IPS DF 19.7 (cell line): ENCODE measurements at regions not wholly inside any gene's neighbourhood (a gene's known extent, or its start where the extent isn't known, plus 50 kb on each side); places are given as distances from the start of the nearest gene placed in this dataset.

Experiments
- DNase-seq: peaks from one replicate; pipeline ENCODE4 v3.0.0-alpha.2; 2013; ENCODE audit warnings: low read depth, low spot score

GRCh38 chr4:177108708-177109107, 201.0 kb upstream of the NEIL3 start:
- DNase-seq, result no peak

DNA sequence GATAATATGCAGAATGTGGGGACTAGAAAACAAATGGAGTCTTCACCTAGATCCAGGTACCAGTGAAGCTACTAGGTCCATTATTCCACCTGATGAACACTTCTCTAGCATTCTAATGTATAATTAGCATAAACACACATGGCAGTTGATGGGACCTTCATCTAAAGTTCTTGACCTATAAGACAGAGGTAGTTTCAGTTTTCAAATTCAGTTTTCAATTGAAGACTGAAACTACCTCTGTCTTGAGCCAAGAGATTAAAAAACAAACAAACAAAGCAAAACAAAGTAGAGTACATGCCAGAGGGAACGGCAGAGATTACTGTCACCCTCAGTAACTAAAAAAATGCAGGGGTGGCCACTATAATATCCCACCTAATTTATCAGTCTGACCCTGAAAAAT, 199.9 kb upstream of the NEIL3 start:
- no peak for DNase-seq

- no peak for DNase-seq
Measured at GRCh38 chr4:177116161-177116560, 193.5 kb upstream of the NEIL3 start.

DNA sequence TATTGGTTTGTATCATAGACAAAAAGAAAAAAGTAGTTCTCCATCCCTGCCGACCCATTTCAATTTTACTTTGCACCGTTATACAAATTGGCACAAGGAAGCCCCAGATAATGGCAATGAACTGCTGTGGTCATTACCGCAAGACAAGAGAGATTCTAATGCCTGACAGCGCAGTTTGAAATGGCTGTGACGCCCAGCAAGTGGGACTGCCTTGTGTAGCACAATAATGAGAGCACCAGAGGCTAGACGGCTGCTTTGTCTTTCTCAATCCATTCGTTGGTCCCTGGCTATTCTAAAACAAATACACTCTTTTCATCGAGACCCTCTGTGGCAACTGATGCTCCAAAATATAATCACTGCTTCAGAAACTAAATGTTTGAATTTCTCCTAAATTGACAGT, 192.4 kb upstream of the NEIL3 start:
- DNase-seq, result no peak

DNA sequence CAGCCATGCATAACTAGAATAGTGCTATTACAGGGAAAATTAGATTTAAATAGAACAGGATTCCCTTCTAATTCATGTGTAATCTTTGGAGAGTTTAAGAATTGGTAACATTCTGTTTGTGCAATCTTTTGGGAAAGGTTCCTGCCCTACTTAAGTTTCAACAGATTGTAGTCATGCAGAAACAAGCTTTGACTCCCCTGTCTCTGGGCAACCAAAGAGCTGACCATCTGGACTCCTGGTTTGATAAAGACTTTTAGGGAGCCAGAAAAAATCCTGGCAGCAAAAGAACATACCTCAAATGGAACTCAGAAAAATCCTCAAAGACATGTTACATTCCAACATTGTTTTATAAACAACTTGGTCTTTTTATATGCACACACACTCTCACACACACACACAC, 191.1 kb upstream of the NEIL3 start:
- DNase-seq, result no peak

GRCh38 chr4:177119021-177119471, 190.6 kb upstream of the NEIL3 start:
- no peak for DNase-seq

- DNase-seq, result no peak
Measured at GRCh38 chr4:177119691-177120090, 190.0 kb upstream of the NEIL3 start.

- no peak for DNase-seq
Measured at GRCh38 chr4:177123811-177124210, 185.9 kb upstream of the NEIL3 start.

DNA sequence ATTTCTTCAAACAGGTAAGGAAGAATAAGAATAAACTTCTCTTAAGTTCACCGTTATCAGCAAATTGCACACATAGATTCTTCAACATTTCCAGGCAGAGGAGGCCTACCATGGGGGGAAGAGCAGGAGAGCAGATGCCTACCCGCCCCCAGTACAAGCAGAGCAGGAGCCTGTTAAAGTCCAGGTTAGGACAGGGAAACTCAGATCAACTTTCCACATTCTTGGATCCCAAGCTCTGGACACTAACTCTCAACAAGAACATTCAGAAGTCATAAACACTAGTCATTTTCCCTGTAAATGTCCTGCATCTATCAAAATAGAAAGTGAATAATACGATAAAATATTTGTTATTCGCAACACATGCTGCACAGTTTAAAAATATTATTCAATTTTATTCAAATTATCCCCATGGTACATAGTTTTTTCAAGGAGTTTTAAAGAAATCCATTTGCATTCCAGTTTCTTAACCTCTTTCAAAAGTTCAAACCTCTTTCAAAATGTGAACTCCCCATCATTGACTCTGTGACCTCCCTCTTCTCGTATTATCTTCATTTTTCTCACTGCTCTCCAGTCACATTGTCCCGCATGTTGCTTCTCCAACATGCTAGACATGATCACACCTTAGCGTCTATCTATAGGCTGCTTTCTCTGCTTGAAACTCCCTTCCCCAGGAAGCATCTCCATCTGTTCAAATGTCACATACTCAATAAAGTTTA, 185.2 kb upstream of the NEIL3 start:
- DNase-seq, result no peak

- no peak for DNase-seq
Measured at GRCh38 chr4:177125656-177126055, 184.0 kb upstream of the NEIL3 start.

- no peak for DNase-seq
Measured at GRCh38 chr4:177127658-177128057, 182.0 kb upstream of the NEIL3 start.

GRCh38 chr4:177128306-177128705, 181.4 kb upstream of the NEIL3 start:
- DNase-seq, result no peak

DNA sequence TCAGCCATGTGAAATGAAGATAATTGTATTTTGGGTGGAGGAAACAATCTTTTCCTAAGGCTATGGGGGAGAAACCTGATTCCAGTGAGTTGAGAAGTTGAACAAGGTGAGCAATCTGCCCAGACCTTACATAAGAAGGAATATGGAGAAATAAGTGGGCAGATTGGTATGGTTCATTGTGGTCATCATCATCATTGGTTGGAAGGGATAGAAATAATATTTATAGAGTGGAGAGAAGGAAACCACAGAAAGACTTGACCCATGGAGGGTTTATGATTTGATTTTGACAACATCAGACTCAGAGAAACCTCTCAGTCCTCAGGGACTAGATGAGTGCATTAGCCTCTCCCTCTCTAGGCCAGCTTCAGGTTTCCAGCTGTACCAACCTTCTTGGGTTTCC, 177.9 kb upstream of the NEIL3 start:
- no peak for DNase-seq

DNA sequence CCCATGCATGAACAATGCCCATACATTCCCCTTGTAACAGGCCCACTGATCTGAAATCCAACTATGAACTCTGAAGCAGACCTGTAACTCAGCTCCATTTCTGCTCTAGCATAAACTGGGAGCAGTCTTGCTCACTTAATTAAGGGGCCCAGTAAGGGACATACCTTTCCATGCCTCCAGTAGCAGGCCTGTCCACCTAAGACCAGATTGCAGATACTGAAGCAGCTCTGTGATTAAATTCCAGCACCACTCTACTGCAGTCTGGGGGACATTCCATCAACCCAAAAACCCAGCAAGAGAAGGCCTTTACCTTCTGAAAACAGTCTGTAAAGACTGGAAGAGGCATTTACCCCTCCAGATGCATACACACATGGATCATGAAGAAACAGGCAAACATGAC, 162.0 kb upstream of the NEIL3 start:
- no peak for DNase-seq

DNA sequence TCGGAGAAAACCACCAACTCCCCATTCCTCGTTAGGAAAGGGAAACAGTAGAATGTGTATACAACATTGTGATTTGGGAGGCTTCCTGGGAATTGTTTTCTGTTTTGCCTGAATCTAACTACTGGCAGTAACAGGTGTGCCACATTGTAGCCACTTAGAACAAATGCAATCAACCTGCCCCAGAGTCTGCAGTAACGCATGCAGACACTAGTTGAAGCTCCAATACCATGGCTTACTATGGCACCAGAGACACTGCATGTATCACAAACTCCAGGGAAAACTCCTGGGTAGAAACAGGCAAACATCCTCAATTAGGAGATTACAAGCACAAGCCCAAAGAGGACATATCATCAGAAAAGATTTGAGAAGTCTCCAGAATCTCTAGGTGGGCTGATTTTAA, 154.2 kb upstream of the NEIL3 start:
- DNase-seq, result no peak

DNA sequence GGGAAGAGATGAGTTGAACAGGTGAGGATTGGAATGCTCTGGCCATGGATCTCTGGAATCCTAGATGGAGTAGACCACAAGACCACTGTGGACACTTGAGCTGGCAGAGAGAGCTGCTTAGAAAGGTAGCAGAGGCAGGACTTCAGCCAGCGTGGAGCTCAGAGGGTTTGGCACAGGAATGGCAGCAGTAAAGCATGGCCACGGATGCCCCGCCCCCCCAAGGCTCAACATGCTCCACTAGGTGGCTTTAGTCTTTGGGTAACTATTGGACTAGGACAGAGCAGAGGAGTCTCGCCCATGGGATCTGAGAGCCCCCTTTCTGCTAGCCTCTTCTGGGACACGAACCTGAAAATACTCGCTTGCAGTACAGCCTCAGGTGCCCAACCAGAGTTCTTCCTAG, 150.1 kb upstream of the NEIL3 start:
- DNase-seq, result no peak

DNA sequence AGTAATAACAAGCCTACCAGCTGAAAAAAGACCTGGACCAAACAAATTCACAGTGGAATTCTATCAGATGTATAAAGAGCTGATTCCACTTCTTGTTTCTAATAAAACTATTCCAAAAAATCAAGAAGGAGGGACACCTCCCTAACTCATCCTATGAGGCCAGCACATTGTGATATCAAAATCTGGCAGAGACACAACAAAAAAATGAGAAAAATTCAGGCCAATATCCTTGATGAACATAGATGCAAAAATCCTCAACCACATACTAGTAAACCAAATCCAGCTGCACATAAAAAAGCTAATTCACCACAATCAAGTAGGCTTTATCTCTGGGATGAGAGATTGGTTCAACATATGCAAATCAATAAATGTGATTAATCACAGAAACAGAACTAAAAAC, 147.9 kb upstream of the NEIL3 start:
- DNase-seq, result no peak

- DNase-seq, result no peak
Measured at GRCh38 chr4:177163532-177163931, 146.1 kb upstream of the NEIL3 start.

DNA sequence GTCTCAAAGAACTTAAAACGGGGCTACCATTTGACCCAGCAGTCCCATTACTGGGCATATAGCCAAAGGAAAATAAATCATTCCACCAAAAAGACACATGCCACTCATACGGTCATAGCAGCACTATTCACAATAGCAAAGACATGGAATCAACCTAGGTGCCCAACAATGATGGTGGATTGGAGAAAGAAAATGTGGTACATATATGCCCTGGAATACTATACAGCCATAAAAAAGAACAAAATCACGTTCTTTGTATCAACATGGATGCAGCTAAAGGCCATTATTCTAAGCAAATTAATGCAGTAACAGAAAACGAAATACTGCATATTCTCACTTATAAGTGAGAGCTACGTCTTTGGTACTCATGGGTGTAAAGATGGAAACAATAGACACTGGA, 138.1 kb upstream of the NEIL3 start:
- DNase-seq, result no peak

DNA sequence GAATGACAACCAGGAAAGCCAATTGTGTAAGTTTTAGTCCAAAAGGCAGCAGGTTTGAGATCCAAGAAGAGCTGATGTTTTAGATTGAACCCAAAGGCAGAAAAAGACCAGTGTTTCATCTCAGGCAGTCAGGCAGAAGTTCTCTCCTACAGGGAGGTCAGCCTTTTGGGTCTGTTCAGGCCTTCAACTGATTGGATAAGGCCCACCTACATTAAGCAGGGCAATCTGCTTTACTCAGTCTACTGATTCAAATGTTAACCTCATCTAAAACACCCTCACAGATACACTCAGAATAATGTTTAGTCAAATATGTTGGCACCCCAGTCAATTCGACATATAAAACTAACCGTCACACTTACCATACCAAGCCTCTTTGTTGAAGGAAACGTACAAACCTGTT, 134.2 kb upstream of the NEIL3 start:
- DNase-seq, result no peak

DNA sequence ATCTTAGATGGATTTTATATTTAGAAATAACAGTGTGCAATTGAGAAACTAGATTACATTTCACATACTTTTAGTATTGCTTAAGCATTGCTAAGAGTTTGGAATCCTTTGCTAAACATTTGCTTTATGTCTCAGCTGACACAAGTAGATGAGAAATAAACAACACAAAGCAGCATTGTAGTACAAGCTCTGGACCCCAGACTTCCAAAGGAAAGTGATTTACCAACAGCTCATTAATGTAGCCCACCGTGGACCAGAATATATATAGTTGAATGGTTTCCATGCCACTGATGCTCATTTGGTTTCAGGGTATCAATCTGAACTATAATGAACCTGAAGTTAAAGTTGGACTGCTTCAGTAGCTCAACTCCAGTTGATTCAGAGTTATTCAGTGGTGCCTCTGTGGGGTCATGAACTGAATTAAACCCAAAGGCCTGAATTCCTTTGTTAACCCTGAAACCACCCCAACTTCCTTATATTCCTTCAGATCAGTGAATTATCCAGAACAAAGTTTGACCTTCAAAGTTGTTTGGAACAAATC, 132.1 kb upstream of the NEIL3 start:
- DNase-seq, result no peak

DNA sequence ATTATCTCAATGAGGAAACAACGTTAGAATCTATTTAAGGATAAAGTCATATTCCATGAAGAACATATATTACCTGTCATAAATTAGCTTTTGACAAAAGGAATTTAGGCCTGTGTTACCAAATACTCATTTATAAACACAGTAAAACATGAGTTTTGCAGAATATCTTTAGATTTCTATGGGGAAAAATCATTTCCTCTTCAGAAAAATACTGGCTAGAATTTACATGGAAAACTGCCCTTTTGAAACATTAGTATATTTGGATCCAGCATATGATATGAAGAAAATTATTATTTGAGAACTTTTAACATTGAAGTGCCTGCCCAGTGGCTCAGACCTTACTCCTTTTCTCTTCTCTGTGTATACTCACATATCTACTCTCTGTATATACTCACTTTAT, 131.4 kb upstream of the NEIL3 start:
- DNase-seq, result no peak

GRCh38 chr4:177182166-177182565, 127.5 kb upstream of the NEIL3 start:
- no peak for DNase-seq

GRCh38 chr4:177182728-177183127, 126.9 kb upstream of the NEIL3 start:
- no peak for DNase-seq
